ENCODE measurements at regions not wholly inside any gene's neighbourhood (a gene's known extent, or its start where the extent isn't known, plus 50 kb on each side); places are given as distances from the start of the nearest gene placed in this dataset.
"Not testable (repeated sequence)": the region's sequence is repeated elsewhere in the genome, so short reads cannot be mapped to it uniquely, and the experiment has no call there.

GRCh38 chr5:32869216-32869615 lies 158.1 kb downstream of the NPR3 start:
- H3K36me3 ChIP-seq (ENCODE audit: control insufficient read depth in 2 of 2, extremely low read depth in 1 of 2, insufficient read depth in 1 of 2, low read length in 1 of 2): no peaks in the 10 kb centered on the region
- H3K4me1 Mint-ChIP-seq: no peaks in the 10 kb centered on the region
- H3K27ac Mint-ChIP-seq: no peak overlapping the region
- ChIA-PET CTCF (no interaction called here), POLR2A (no interaction called here)
- H3K9me3 Mint-ChIP-seq: peaks cover 17 to 28% (median 19%) of the 10 kb centered on the region in 3 donors
- H3K27me3 Mint-ChIP-seq: no peaks in the 10 kb centered on the region
- DNase-seq (no peak), ATAC-seq (replicated peaks in 1 of 4) (no peak)
- no peak overlapping the region for H3K4me3 ChIP-seq (ENCODE audit: control insufficient read depth in 1 of 2, extremely low read depth in 1 of 2, low read length in 1 of 2)
- H3K9me3 ChIP-seq: no peaks in the 10 kb centered on the region
- H3K4me3 Mint-ChIP-seq: no peak overlapping the region
- H3K4me1 ChIP-seq (ENCODE audit: control insufficient read depth in 1 of 2, extremely low read depth in 1 of 2, insufficient read depth in 2 of 2, low read length in 2 of 2): no peaks in the 10 kb centered on the region
- 100% methylated on average over 1 of the region's 3 CpGs for WGBS (ENCODE audit: insufficient coverage)
- no peaks in the 10 kb centered on the region for H3K36me3 Mint-ChIP-seq
- H3K27me3 ChIP-seq (replicated peaks in 1 of 2; ENCODE audit: control insufficient read depth in 2 of 2, extremely low read depth in 1 of 2, insufficient read depth in 2 of 2, low read length in 1 of 2): no peaks in the 10 kb centered on the region
- H3K27ac ChIP-seq (ENCODE audit: low read length): no peak overlapping the region

- no peaks in the 10 kb centered on the region for H3K36me3 Mint-ChIP-seq
- H3K4me3 Mint-ChIP-seq: no peak overlapping the region
- ATAC-seq (replicated peaks in 1 of 4) (no peak), DNase-seq (no peak)
- no peak overlapping the region for H3K27ac Mint-ChIP-seq
- no peaks in the 10 kb centered on the region for H3K4me1 Mint-ChIP-seq
- no peaks in the 10 kb centered on the region for H3K9me3 ChIP-seq
- POLR2A ChIA-PET: no interaction called here
- peaks cover 18 to 38% (median 26%) of the 10 kb centered on the region in 3 donors for H3K9me3 Mint-ChIP-seq
- H3K27ac ChIP-seq (ENCODE audit: low read length): no peak overlapping the region
- CTCF ChIA-PET: no interaction called here
- H3K27me3 ChIP-seq (replicated peaks in 1 of 2; ENCODE audit: control insufficient read depth in 2 of 2, extremely low read depth in 1 of 2, insufficient read depth in 2 of 2, low read length in 1 of 2): no peaks in the 10 kb centered on the region
- no peaks in the 10 kb centered on the region for H3K27me3 Mint-ChIP-seq
- H3K4me1 ChIP-seq (ENCODE audit: control insufficient read depth in 1 of 2, extremely low read depth in 1 of 2, insufficient read depth in 2 of 2, low read length in 2 of 2): no peaks in the 10 kb centered on the region
- no peak overlapping the region for H3K4me3 ChIP-seq (ENCODE audit: control insufficient read depth in 1 of 2, extremely low read depth in 1 of 2, low read length in 1 of 2)
- H3K36me3 ChIP-seq (ENCODE audit: control insufficient read depth in 2 of 2, extremely low read depth in 1 of 2, insufficient read depth in 1 of 2, low read length in 1 of 2): no peaks in the 10 kb centered on the region
- WGBS (ENCODE audit: insufficient coverage): no CpG with 5 or more reads among the region's 1 CpG
Measured at GRCh38 chr5:32876791-32877190, 165.7 kb downstream of the NPR3 start.

- DNase-seq; H3K4me1 Mint-ChIP-seq; POLR2A ChIA-PET; ATAC-seq (replicated peaks in 1 of 4); H3K27ac Mint-ChIP-seq; H3K4me3 ChIP-seq (ENCODE audit: control insufficient read depth in 1 of 2, extremely low read depth in 1 of 2, low read length in 1 of 2); H3K27ac ChIP-seq (ENCODE audit: low read length); H3K4me3 Mint-ChIP-seq; H3K27me3 ChIP-seq (replicated peaks in 1 of 2; ENCODE audit: control insufficient read depth in 2 of 2, extremely low read depth in 1 of 2, insufficient read depth in 2 of 2, low read length in 1 of 2); H3K9me3 ChIP-seq; H3K27me3 Mint-ChIP-seq; H3K4me1 ChIP-seq (ENCODE audit: control insufficient read depth in 1 of 2, extremely low read depth in 1 of 2, insufficient read depth in 2 of 2, low read length in 2 of 2); CTCF ChIA-PET; H3K36me3 Mint-ChIP-seq; H3K36me3 ChIP-seq (ENCODE audit: control insufficient read depth in 2 of 2, extremely low read depth in 1 of 2, insufficient read depth in 1 of 2, low read length in 1 of 2): not testable (repeated sequence)
- peaks cover 23 to 53% (median 28%) of the 10 kb centered on the region in 3 donors for H3K9me3 Mint-ChIP-seq
- WGBS (ENCODE audit: insufficient coverage): no CpG with 5 or more reads among the region's 3 CpGs
Measured at GRCh38 chr5:32879364-32879763, 168.2 kb downstream of the NPR3 start.

GRCh38 chr5:32880796-32881195 lies 169.7 kb downstream of the NPR3 start:
- H3K27me3 ChIP-seq (replicated peaks in 1 of 2; ENCODE audit: control insufficient read depth in 2 of 2, extremely low read depth in 1 of 2, insufficient read depth in 2 of 2, low read length in 1 of 2): no peaks in the 10 kb centered on the region
- H3K9me3 ChIP-seq: no peaks in the 10 kb centered on the region
- DNase-seq (no peak), ATAC-seq (replicated peaks in 1 of 4) (no peak)
- no peak overlapping the region for H3K27ac ChIP-seq (ENCODE audit: low read length)
- H3K27me3 Mint-ChIP-seq: no peaks in the 10 kb centered on the region
- ChIA-PET CTCF (no interaction called here), POLR2A (no interaction called here)
- H3K4me3 ChIP-seq (ENCODE audit: control insufficient read depth in 1 of 2, extremely low read depth in 1 of 2, low read length in 1 of 2): no peak overlapping the region
- H3K4me3 Mint-ChIP-seq: no peak overlapping the region
- no peaks in the 10 kb centered on the region for H3K36me3 ChIP-seq (ENCODE audit: control insufficient read depth in 2 of 2, extremely low read depth in 1 of 2, insufficient read depth in 1 of 2, low read length in 1 of 2)
- no peak overlapping the region for H3K27ac Mint-ChIP-seq
- peaks cover 28 to 58% (median 29%) of the 10 kb centered on the region in 3 donors for H3K9me3 Mint-ChIP-seq
- H3K4me1 Mint-ChIP-seq: no peaks in the 10 kb centered on the region
- no CpG with 5 or more reads among the region's 3 CpGs for WGBS (ENCODE audit: insufficient coverage)
- no peaks in the 10 kb centered on the region for H3K4me1 ChIP-seq (ENCODE audit: control insufficient read depth in 1 of 2, extremely low read depth in 1 of 2, insufficient read depth in 2 of 2, low read length in 2 of 2)
- H3K36me3 Mint-ChIP-seq: no peaks in the 10 kb centered on the region

- no peaks in the 10 kb centered on the region for H3K27me3 Mint-ChIP-seq
- no peak overlapping the region for H3K27ac Mint-ChIP-seq
- Histone ChIP-seq H3K9me3 (no peaks in the 10 kb centered on the region), H3K27ac (ENCODE audit: low read length) (no peak overlapping the region), H3K4me3 (ENCODE audit: control insufficient read depth in 1 of 2, extremely low read depth in 1 of 2, low read length in 1 of 2) (no peak overlapping the region), H3K4me1 (ENCODE audit: control insufficient read depth in 1 of 2, extremely low read depth in 1 of 2, insufficient read depth in 2 of 2, low read length in 2 of 2) (no peaks in the 10 kb centered on the region), H3K27me3 (replicated peaks in 1 of 2; ENCODE audit: control insufficient read depth in 2 of 2, extremely low read depth in 1 of 2, insufficient read depth in 2 of 2, low read length in 1 of 2) (no peaks in the 10 kb centered on the region), H3K36me3 (ENCODE audit: control insufficient read depth in 2 of 2, extremely low read depth in 1 of 2, insufficient read depth in 1 of 2, low read length in 1 of 2) (no peaks in the 10 kb centered on the region)
- no CpG with 5 or more reads among the region's 2 CpGs for WGBS (ENCODE audit: insufficient coverage)
- ATAC-seq (replicated peaks in 1 of 4): no peak
- H3K36me3 Mint-ChIP-seq: no peaks in the 10 kb centered on the region
- ChIA-PET POLR2A (no interaction called here), CTCF (no interaction called here)
- DNase-seq: no peak
- no peak overlapping the region for H3K4me3 Mint-ChIP-seq
- H3K9me3 Mint-ChIP-seq: peaks cover 8 to 28% (median 24%) of the 10 kb centered on the region in 3 donors
- H3K4me1 Mint-ChIP-seq: no peaks in the 10 kb centered on the region
Measured at GRCh38 chr5:32887390-32887789, 176.3 kb downstream of the NPR3 start.

GRCh38 chr5:32889078-32889477 lies 178.0 kb downstream of the NPR3 start:
- Histone ChIP-seq H3K9me3 (no peaks in the 10 kb centered on the region), H3K27ac (ENCODE audit: low read length) (no peak overlapping the region), H3K4me1 (ENCODE audit: control insufficient read depth in 1 of 2, extremely low read depth in 1 of 2, insufficient read depth in 2 of 2, low read length in 2 of 2) (no peaks in the 10 kb centered on the region), H3K36me3 (ENCODE audit: control insufficient read depth in 2 of 2, extremely low read depth in 1 of 2, insufficient read depth in 1 of 2, low read length in 1 of 2) (no peaks in the 10 kb centered on the region), H3K27me3 (replicated peaks in 1 of 2; ENCODE audit: control insufficient read depth in 2 of 2, extremely low read depth in 1 of 2, insufficient read depth in 2 of 2, low read length in 1 of 2) (no peaks in the 10 kb centered on the region), H3K4me3 (ENCODE audit: control insufficient read depth in 1 of 2, extremely low read depth in 1 of 2, low read length in 1 of 2) (no peak overlapping the region)
- Mint-ChIP-seq H3K4me1 (no peaks in the 10 kb centered on the region), H3K27ac (no peak overlapping the region), H3K27me3 (no peaks in the 10 kb centered on the region), H3K36me3 (no peaks in the 10 kb centered on the region), H3K9me3 (peaks cover 1 to 18% (median 11%) of the 10 kb centered on the region in 3 donors), H3K4me3 (no peak overlapping the region)
- DNase-seq: no peak
- ChIA-PET POLR2A (no interaction called here), CTCF (no interaction called here)
- WGBS (ENCODE audit: insufficient coverage): no CpG with 5 or more reads among the region's 1 CpG
- ATAC-seq (replicated peaks in 1 of 4): no peak

GRCh38 chr5:32903613-32904012 lies 192.5 kb downstream of the NPR3 start:
- H3K27me3 Mint-ChIP-seq: no peaks in the 10 kb centered on the region
- WGBS (ENCODE audit: insufficient coverage): no CpG with 5 or more reads among the region's 2 CpGs
- Histone ChIP-seq H3K27ac (ENCODE audit: low read length) (no peak overlapping the region), H3K27me3 (replicated peaks in 1 of 2; ENCODE audit: control insufficient read depth in 2 of 2, extremely low read depth in 1 of 2, insufficient read depth in 2 of 2, low read length in 1 of 2) (no peaks in the 10 kb centered on the region), H3K36me3 (ENCODE audit: control insufficient read depth in 2 of 2, extremely low read depth in 1 of 2, insufficient read depth in 1 of 2, low read length in 1 of 2) (no peaks in the 10 kb centered on the region), H3K4me3 (ENCODE audit: control insufficient read depth in 1 of 2, extremely low read depth in 1 of 2, low read length in 1 of 2) (no peak overlapping the region), H3K9me3 (no peaks in the 10 kb centered on the region), H3K4me1 (ENCODE audit: control insufficient read depth in 1 of 2, extremely low read depth in 1 of 2, insufficient read depth in 2 of 2, low read length in 2 of 2) (no peaks in the 10 kb centered on the region)
- no peaks in the 10 kb centered on the region for H3K4me1 Mint-ChIP-seq
- DNase-seq: no peak
- ChIA-PET CTCF (no interaction called here), POLR2A (no interaction called here)
- H3K36me3 Mint-ChIP-seq: no peaks in the 10 kb centered on the region
- ATAC-seq (replicated peaks in 1 of 4): no peak
- H3K27ac Mint-ChIP-seq: no peak overlapping the region
- peaks cover 7 to 33% (median 13%) of the 10 kb centered on the region in 3 donors for H3K9me3 Mint-ChIP-seq
- no peak overlapping the region for H3K4me3 Mint-ChIP-seq

All from T-cell (primary cell).